ENCODE measurements at regions not wholly inside any gene's neighbourhood (a gene's known extent, or its start where the extent isn't known, plus 50 kb on each side); places are given as distances from the start of the nearest gene placed in this dataset.
A peak's percentile ranks its signal among the peaks of the same experiment; 100 is the strongest.

GRCh38 chr17:34527908-34528470 is 51.4 kb upstream of the TMEM132E start:
- peak in 1 of 2 experiments; percentile 12 for DNase-seq

GRCh38 chr17:34527136-34527907 is 52.1 kb upstream of the TMEM132E start:
- no peak for DNase-seq

DNA sequence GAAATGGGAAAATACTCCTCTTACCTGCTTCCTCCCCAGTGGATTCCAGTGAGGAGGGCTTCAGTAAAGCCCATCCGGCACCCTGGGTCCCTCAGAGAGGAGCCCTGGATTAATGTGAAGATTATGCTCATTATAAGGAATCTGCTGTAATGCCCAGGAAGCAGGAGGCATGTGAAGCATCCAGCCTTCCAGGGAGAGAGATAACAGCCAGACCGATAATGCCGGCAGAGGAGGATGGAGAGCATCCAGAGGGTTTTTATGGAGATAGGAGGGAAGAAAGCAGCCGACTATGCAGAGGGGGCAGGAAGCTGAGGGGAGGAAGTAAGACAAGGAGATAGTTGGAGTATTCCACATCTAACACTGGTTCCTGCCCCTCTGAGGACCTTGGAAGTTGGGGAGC is 53.7 kb upstream of the TMEM132E start:
- DNase-seq, result no peak

DNA sequence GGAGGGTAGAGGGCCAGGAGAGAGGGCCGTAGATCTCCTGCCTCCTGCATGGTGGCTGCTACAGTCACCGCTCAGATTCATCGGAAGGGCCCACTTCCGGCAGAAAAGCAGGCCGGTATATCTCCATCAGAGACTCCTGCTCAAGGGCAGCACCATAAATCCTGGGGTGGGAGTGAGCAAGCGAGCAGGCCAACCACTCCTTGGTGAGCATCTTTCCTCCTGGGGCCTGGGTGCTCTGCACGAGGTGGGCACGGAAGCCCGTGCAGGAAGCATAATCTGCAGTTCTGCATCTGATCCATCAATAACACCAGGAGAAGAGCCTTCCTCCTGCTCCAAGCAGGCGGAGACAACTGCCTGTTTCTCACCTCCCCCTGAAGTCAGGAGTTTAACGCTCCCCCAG is 57.4 kb upstream of the TMEM132E start:
- DNase-seq, result no peak

GRCh38 chr17:34519282-34519681 is 60.1 kb upstream of the TMEM132E start:
- DNase-seq, result peak in 1 of 2 experiments; percentile 12

DNA sequence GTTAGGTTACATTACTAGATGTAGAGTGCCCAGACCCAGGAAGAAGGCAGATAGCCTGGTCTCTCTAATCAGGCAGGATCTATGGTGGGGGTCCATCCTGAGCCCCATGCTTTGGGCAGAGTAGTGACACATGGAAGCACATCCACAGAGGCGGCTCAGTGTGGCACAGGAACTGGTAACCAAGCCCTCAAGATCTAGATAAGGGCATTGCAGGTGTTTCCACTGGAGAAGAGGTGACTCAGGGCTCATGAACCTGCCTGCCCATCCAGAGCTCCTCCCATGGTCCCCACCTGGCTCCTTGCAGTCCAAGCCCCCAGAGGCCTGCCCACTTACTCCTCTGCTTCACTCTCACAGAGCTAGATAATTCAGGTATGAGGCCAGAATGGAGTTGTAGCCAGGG is 62.0 kb upstream of the TMEM132E start:
- DNase-seq, result no peak

- DNase-seq, result no peak
These were observed 67.5 kb upstream of the TMEM132E start for GRCh38 chr17:34511931-34512330.

DNA sequence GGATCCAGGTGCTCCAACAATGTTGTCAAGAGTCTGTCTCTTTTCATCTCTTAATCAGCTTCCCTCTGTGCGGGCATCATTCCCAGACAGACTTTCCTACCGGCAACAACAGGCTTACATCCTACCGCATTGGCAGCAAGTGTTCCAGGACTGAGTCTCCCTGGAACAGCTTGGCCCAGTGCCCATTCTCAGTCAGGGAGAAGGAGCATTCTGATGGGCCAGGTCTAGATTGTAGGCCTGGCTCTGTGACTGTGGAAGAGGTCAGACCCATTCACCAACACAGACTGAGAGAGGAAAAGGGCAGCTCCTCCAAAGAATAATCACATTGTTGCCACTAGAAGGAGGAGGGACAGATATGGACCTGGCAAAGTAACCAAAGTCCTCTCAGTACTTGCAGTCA is 68.1 kb upstream of the TMEM132E start:
- DNase-seq, result no peak

DNA sequence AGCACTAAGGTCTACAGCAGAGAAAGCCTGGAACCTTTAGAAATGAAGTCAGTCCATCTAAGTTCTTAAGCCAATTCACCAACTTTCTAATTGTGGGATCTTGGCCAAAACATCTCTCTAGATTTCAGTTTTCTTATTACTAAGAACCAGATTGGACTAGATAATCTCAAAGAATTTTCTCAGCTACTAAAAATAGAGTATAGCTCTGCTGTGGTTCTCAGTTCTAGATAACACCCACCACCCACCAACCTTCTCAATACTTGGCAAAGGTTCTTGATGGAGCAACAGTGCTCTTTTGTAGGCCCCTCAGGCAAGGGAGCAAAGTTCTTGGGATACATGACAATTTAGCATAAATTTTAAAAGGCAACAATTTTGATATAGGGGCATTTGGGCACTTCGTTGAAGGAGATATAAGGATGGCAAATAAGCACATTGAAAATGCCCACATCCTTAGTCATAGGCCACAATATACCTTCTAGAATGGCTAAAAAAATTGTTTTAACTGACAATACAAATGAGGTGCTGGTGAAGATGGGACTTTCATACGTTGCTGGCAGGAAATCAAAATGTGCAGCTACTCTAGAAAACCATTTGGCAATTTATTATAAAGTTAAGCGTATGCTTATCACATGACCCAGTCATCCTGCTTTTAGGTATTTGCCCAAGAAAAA is 74.4 kb upstream of the TMEM132E start:
- no peak for DNase-seq

DNA sequence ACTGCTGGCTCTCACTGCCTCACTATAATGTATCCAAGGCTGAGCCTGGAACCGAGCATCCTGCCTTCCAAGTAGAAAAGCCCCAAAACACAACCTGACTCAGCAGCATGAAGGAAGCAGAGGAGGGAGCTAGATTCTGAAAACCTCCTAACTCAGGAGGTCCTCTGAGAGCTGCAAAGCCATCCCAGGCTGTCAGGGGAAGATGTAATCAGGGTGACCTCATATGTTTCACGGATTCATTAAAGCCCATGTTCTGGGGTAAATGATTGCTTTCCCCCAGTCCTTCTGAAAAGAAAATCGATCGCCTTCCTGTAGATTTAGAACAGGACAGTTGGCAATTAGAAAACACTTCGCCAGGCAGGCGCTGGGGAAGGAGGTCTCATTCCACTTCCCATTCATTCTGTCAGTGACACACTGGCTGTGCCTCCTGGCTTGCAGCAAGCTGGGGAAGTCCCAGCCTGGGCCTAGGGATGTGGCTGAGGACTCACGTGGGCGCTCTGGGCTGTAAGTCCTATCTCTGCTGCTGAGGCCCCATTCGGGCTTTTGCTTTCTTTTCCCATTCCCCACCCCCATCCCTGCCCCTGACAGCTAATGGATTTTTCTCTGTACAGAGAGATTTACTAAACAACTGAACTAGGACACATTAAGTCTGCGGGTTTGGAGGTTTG is 75.7 kb upstream of the TMEM132E start:
- no peak for DNase-seq

DNA sequence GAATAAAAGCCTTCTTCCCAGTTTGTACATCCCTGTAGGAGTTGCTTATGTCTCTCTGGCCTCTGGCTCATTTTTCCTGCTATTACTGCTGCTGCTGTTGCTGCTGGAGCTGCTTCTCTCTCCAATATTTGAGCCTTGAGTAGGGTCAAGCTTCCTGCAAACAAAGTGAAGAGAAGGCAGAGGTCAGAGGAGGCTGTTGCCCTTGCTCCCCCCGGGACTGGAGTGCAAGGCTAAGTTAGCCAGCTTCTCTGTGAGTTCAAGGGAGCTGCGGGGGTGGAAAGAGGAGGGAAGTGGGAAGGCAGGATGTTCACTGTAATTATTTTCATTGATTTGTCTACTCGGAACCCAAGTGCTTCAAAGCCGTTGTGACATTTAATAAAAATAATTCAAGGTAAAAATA is 77.0 kb upstream of the TMEM132E start:
- DNase-seq, result no peak

- DNase-seq, result peak; percentile 50 to 62
These were observed 79.8 kb upstream of the TMEM132E start for GRCh38 chr17:34499576-34499975.

- DNase-seq, result no peak
These were observed 85.5 kb upstream of the TMEM132E start for GRCh38 chr17:34493917-34494316.

DNA sequence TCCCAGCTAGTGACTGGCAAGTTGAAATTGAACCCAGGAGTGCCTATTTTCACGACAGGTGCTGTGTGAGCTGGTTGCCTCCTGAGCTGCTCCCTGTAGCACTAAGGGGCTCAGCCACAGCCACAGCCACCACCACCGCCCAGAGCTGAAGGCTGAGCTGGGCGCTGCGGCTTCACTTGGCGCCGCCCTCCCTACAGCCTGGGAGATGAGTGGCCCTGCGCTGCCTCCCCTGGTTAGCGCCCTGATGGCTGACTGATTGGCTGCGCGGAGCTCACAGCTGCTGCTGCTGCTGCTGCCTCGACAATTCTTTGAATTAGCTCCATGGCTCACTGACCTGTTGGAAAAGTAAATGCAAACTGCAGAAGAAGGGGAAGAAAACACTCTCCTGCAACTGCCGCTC is 91.8 kb upstream of the TMEM132E start:
- DNase-seq, result no peak

GRCh38 chr17:34486761-34487160 is 92.6 kb upstream of the TMEM132E start:
- no peak for DNase-seq

- peak; percentile 89 to 94 for DNase-seq
These were observed 93.4 kb upstream of the TMEM132E start for GRCh38 chr17:34485999-34486398.

DNA sequence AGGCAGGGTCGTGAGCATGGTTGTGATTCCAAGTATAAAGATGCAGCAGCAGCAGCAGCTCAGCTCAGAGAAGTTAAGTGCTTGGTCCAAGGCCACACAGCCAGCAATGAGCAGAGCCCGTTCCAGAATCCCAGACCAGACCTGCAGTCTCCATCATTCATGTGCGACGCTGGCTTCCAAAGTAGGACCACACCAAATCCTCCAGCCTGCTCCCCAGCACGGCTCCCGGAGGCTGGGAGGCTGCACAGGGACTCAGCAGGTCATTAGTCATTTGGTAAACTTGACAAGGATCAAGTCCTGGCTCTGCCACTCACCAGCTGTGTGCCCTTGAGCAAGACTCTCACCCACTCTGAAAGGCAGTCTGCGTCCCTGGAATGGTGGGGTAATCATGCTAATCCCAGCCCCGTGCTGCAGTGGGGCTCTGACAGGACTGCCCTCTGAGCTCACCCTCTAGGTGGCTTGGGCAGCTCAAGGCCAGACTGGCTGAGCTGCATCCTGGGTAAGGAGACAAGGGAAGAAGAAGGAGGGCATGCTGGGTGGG is 95.1 kb upstream of the TMEM132E start:
- no peak for DNase-seq

DNA sequence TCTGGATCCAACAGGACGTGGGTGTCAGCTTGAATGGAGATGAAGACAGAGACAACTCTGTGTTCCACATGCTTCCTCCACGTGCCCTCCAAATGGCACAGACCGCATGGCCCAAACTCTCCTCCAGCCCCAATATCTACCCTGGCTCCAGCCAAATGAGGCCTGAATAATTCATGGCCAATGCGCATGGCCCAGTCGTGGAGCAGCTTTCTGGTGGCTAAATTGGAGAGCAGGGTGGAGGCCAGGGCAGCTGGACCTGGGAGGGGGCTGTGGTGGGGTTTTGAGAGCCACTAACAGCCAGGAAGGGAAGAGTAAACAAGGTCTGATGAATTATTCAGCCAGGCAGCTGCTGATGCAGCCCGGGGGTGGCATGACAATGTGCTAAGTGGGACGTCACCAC is 96.7 kb upstream of the TMEM132E start:
- DNase-seq, result no peak

DNA sequence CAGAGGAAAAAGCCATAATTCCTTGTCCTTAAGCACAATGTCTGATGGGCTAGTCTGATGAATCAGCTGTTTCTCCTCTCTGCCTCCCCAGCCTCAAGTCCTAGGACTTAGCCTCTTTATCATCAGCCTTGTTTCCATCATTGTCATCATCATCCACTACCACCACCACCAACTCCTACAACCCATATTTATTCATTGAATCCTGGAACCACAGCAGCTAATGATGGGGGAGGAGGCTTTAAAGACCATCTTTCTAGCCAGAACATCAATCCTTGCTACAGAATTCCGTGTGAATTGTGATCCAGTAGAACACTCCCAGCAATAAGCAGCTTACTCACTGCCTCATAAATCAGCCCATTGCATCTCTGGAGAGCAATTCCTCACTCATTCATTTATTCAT is 97.6 kb upstream of the TMEM132E start:
- no peak for DNase-seq

DNA sequence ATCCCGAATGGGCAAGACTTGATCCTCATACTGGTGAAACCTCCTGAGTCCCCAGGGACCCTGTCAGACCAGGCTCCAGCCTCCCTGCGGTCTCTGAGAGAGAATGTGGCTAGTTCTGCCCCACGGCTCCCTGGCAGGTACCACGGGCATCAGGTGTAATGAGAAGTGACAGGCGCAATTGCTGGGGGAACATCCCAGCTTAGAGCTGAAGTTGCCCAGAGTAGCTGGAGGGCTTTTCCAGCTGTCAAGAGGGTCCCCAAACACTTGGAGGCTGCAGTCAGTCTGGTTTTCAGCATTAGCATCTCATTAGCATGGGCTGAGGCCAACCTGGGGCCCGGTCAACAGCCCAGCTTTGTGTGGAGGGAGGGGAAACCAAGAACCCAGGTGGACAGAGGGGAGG is 100.0 kb upstream of the TMEM132E start:
- no peak for DNase-seq

DNA sequence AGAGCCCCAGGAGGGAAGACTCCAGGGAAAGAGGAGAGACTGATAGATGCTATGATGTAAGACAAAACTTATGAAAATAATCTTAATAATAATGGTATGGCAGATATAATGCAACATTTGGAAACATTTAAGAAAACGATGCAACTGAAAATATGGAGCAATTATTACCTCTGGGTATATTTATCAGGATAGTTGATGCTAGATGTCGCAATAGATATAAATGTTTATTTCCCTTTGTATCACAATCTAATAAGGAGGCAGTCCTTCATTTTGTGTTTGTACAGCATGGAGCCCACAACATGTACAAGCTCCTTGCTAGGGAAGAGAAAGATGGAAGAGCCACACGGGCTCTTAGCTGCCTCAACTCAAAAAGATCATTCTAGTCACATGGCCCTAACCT is 101.1 kb upstream of the TMEM132E start:
- no peak for DNase-seq

DNA sequence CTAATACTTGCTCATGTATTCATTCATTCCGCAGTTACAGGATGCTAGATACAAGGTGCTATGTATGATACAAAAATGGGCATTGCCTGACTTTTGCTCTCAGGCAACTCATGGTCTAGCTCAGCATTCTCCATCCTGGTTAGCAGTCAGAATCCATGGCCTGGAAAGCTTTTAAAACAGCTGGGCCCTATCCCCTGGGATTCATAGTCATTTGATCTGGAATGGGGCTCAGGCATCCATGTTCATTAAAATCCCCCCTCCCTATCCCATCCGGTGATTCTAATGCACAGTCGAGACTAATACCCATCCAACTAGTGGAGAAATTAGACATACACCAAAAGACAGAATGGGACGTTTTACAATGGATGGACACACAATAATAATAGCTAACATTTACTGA is 104.1 kb upstream of the TMEM132E start:
- DNase-seq, result no peak

- no peak for DNase-seq
These were observed 104.7 kb upstream of the TMEM132E start for GRCh38 chr17:34474706-34475105.

DNA sequence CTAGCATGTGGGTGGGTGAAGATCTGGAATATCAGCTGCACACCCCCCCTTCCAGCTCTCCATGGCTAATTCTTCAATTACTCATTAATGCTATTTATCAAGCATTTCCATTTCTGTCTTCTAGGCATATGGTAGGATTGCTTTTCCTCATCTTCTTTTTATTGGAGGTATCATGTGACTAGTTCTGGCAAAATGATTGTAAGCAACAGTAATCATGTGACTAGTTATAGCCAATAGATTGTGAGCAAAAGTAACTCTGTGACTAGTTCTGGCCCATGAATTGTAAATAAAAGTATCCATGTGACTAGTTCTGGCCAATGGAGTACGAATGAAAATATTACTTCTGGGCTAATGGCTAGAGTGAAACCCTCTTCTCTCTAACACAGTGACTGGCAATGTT is 107.0 kb upstream of the TMEM132E start:
- DNase-seq, result no peak

All from AML-193 (cell line).